ENCODE measurements at regions not wholly inside any gene's neighbourhood (a gene's known extent, or its start where the extent isn't known, plus 50 kb on each side); places are given as distances from the start of the nearest gene placed in this dataset.

DNA sequence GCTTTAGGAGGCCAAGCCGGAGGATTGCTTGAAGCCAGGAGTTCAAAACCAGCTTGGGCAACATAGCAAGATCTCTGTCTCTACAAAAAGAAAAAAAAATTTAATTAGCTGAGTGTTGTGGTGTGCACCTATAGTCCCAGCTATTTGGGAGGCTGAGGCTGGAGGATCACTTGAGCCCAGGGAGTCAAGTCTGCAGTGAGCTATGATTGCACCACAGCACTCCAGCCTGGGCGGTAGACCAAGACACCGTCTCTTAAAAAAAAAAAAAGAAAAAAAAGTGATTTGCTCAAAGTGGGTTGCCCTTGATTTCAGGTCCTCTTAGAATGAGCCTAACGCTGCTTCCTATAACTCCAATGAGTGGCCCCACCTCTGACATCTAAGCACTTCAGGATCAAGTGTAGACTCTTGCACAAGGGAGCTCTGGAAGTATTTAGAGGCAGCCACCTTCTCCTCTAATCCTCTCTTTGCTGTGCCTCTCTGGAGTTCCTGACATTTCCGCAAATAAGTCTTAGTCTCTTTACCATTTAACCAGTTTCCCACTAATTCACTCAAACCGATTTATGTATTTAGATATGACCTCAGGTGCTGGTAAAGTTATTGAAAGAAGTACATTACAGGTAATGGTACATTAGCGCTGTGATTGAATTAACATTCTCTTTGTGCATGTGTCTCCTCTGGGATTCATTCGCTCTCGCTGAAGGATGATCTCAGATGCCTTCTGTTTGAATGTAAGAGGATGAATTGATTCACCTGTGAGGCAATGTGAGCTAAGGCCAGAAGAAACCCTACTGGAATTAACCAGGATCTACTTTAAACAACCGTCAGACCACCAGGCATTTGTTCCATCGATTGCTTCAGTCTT lies 60.8 kb upstream of the CELF2 start:
- intact Hi-C loops (cut with DNase I): no loop called here
- H3K36me3 ChIP-seq: no peaks in the 10 kb centered on the region
- no peak overlapping the region for H3K27ac ChIP-seq
- H3K4me3 ChIP-seq (replicated peaks in 1 of 3): no peak overlapping the region
- DNase-seq: no peak
- no peaks in the 10 kb centered on the region for H3K27me3 ChIP-seq
- no peaks in the 10 kb centered on the region for H3K9me3 ChIP-seq
- no peak for TF ChIP-seq POLR2A (IDR thresholded peaks at IDR 0.05)
- TF ChIP-seq, protein P1, sequence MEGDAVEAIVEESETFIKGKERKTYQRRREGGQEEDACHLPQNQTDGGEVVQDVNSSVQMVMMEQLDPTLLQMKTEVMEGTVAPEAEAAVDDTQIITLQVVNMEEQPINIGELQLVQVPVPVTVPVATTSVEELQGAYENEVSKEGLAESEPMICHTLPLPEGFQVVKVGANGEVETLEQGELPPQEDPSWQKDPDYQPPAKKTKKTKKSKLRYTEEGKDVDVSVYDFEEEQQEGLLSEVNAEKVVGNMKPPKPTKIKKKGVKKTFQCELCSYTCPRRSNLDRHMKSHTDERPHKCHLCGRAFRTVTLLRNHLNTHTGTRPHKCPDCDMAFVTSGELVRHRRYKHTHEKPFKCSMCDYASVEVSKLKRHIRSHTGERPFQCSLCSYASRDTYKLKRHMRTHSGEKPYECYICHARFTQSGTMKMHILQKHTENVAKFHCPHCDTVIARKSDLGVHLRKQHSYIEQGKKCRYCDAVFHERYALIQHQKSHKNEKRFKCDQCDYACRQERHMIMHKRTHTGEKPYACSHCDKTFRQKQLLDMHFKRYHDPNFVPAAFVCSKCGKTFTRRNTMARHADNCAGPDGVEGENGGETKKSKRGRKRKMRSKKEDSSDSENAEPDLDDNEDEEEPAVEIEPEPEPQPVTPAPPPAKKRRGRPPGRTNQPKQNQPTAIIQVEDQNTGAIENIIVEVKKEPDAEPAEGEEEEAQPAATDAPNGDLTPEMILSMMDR (IDR thresholded peaks at IDR 0.05): no peak
- no peaks in the 10 kb centered on the region for H3K4me1 ChIP-seq
- 85 to 90% methylated on average over 11 of the region's 11 CpGs for WGBS, 2 donors

DNA sequence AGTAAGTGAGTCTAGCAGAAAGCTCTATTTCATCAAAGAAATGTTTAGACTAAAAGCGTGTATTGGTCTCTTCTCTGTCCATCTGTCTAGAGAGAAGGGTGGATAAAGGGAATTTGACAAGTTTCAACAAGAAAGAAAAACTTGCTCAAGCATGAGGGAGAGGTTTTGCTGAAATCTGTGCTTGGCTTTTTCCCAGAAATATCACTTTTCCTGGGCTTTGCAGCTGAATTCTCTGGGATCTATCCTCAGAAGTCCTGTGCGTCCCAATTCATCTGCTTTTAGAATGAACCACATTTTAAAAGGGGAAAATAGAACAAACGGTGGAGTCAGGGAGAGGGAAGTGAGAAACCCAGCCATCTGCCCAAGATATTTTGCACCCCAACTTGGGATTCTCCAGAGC lies 59.6 kb upstream of the CELF2 start:
- intact Hi-C loops (cut with DNase I): no loop called here
- Histone ChIP-seq H3K27me3 (no peaks in the 10 kb centered on the region), H3K27ac (no peak overlapping the region), H3K9me3 (no peaks in the 10 kb centered on the region), H3K4me1 (no peaks in the 10 kb centered on the region), H3K36me3 (no peaks in the 10 kb centered on the region), H3K4me3 (replicated peaks in 1 of 3) (no peak overlapping the region)
- no peak for TF ChIP-seq POLR2A (IDR thresholded peaks at IDR 0.05)
- TF ChIP-seq, protein P1 (IDR thresholded peaks at IDR 0.05): no peak
- no peak for DNase-seq
- WGBS, 2 donors: 79 to 85% methylated on average over 3 of the region's 3 CpGs

DNA sequence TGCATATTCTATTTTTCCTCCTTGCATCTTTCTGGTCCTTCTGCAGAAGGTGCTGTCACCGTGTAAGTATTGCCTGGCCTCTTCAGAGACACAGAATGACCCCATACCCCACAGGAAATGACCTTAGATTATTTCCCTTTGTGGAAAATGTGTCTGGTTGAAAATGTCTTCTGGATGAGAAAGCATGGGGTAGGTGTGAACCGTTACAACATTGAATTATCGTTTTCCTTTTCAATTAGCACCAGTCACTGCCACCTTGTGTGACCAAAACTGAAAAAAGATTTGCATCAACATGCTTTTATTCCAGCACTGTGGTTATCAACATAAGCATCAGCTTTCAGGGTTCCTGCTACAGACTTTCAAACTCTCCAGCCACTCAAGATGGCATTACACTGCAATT lies 58.0 kb upstream of the CELF2 start:
- TF ChIP-seq, protein P1 (IDR thresholded peaks at IDR 0.05): no peak
- TF ChIP-seq POLR2A (IDR thresholded peaks at IDR 0.05): no peak
- Histone ChIP-seq H3K27me3 (no peaks in the 10 kb centered on the region), H3K4me3 (replicated peaks in 1 of 3) (no peak overlapping the region), H3K4me1 (no peaks in the 10 kb centered on the region), H3K9me3 (no peaks in the 10 kb centered on the region), H3K27ac (no peak overlapping the region), H3K36me3 (no peaks in the 10 kb centered on the region)
- intact Hi-C loops (cut with DNase I): no loop called here
- no peak for DNase-seq
- WGBS, 2 donors: 71 to 72% methylated on average over 3 of the region's 3 CpGs

DNA sequence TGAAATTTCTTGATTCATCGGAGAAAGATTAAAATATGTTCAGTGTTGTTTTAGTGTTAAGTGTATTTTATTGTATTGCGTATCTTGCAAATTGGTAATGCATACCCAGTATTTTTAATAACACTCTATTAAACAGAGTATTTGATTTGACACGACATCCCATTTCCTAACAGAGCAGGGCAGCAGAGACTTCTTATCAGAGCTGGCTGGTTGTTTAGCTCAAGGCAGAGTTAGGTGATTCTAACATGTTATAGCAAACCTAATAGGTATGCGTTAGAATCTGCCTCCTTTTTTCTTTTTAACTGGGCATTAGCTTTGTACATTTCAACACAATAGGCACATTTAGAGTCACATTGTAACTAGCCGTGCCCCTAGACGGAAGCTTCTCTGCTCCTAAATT lies 57.1 kb upstream of the CELF2 start:
- H3K36me3 ChIP-seq: no peaks in the 10 kb centered on the region
- no peaks in the 10 kb centered on the region for H3K9me3 ChIP-seq
- no peak overlapping the region for H3K27ac ChIP-seq
- H3K4me1 ChIP-seq: no peaks in the 10 kb centered on the region
- DNase-seq: no peak
- TF ChIP-seq, protein P1 (IDR thresholded peaks at IDR 0.05): no peak
- no peak for TF ChIP-seq POLR2A (IDR thresholded peaks at IDR 0.05)
- 91 to 93% methylated on average over 6 of the region's 6 CpGs for WGBS, 2 donors
- intact Hi-C loops (cut with DNase I): no loop called here
- no peaks in the 10 kb centered on the region for H3K27me3 ChIP-seq
- H3K4me3 ChIP-seq (replicated peaks in 1 of 3): no peak overlapping the region

DNA sequence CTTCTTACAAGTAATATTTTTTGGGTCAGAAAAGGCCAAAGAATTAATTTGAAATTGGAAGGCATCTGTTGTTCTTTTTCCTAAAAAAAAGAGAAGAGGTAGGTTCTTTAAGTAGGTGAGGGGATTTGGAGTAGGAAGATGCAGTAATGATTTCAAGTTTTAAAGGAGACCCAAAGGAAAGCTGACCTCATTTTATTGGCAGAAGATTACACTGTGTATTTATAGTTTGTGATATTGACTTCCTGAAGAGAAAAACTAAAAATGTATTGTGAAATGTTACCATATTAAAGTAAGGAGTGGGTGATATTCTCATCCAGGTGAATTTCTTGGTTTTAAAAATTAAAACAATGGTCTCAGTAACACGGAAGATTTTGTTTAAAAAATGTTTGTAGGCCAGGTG lies 56.6 kb upstream of the CELF2 start:
- intact Hi-C loops (cut with DNase I): no loop called here

More for the DNA sequence above, 56.6 kb upstream of the CELF2 start:
- 88 to 91% methylated on average over 1 of the region's 1 CpG for WGBS, 2 donors
- no peak for DNase-seq
- Histone ChIP-seq H3K9me3 (no peaks in the 10 kb centered on the region), H3K36me3 (no peaks in the 10 kb centered on the region), H3K27ac (no peak overlapping the region), H3K27me3 (no peaks in the 10 kb centered on the region), H3K4me3 (replicated peaks in 1 of 3) (no peak overlapping the region), H3K4me1 (no peaks in the 10 kb centered on the region)
- TF ChIP-seq, protein P1 (IDR thresholded peaks at IDR 0.05): no peak
- no peak for TF ChIP-seq POLR2A (IDR thresholded peaks at IDR 0.05)

Data from thyroid gland (tissue), 4 donors.